ENCODE measurements at regions not wholly inside any gene's neighbourhood (a gene's known extent, or its start where the extent isn't known, plus 50 kb on each side); places are given as distances from the start of the nearest gene placed in this dataset.

DNA sequence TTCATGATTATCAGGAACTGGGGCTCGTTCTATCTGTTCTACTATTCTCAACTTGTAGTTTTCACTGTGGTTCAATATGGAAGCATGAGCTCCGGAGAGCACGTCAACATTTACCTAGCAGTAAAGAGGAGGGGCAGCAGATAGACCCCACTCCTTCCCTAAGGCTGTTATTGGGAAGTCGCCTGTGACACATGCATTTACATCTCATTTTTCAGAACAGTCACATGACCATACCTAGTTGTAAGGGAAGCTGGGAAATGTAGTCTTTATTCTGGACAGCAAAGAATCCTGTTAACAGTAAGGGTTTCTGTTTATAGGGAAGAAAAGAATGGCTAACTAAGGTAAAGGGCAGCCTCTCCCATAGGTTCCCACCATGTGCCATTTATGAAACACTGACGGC, 158.3 kb downstream of the ZFP64 start:
- TF ChIP-seq POLR2A (IDR thresholded peaks at IDR 0.05) (no peak), CTCF (IDR thresholded peaks at IDR 0.05) (no peak)
